ENCODE measurements at regions not wholly inside any gene's neighbourhood (a gene's known extent, or its start where the extent isn't known, plus 50 kb on each side); places are given as distances from the start of the nearest gene placed in this dataset.

GRCh38 chr1:193431265-193431977, 245.0 kb upstream of the B3GALT2 start:
- DNase-seq (ENCODE audit: extremely low spot score), result no peak
- CTCF ChIA-PET, result no interaction called here

GRCh38 chr1:193427524-193427923, 241.1 kb upstream of the B3GALT2 start:
- ChIA-PET POLR2A (no interaction called here), CTCF (interaction anchor here (1.6 kb wide), 1 partner anchor 9 kb away, joined by 3 read pairs; no protein-coding TSS in a partner anchor)
- no peak for DNase-seq (ENCODE audit: extremely low spot score)
- no peak for TF ChIP-seq CTCF (IDR thresholded peaks at IDR 0.05; ENCODE audit: control extremely low read depth, extremely low read depth, low read depth, missing control alignments)

More at GRCh38 chr1:193431265-193431977, 245.0 kb upstream of the B3GALT2 start:
- no peak for TF ChIP-seq CTCF (IDR thresholded peaks at IDR 0.05; ENCODE audit: control extremely low read depth, extremely low read depth, low read depth, missing control alignments)
- POLR2A ChIA-PET, result no interaction called here

GRCh38 chr1:193426061-193426460, 239.6 kb upstream of the B3GALT2 start:
- DNase-seq (ENCODE audit: extremely low spot score), result no peak
- CTCF ChIA-PET, result interaction anchor here (1.2 to 1.3 kb wide), 3 partner anchors 9 to 39 kb away, joined by 3 read pairs; no protein-coding TSS in a partner anchor
- no peak for TF ChIP-seq CTCF (IDR thresholded peaks at IDR 0.05; ENCODE audit: control extremely low read depth, extremely low read depth, low read depth, missing control alignments)
- POLR2A ChIA-PET, result no interaction called here

- no peak for TF ChIP-seq CTCF (IDR thresholded peaks at IDR 0.05; ENCODE audit: control extremely low read depth, extremely low read depth, low read depth, missing control alignments)
- no peak for DNase-seq (ENCODE audit: extremely low spot score)
- ChIA-PET POLR2A (no interaction called here), CTCF (no interaction called here)
Observed at GRCh38 chr1:193421487-193421886, 235.1 kb upstream of the B3GALT2 start.

- ChIA-PET CTCF (interaction anchor here (0.8 kb wide), 1 partner anchor 12 kb away, joined by 3 read pairs; no protein-coding TSS in a partner anchor), POLR2A (no interaction called here)
- DNase-seq (ENCODE audit: extremely low spot score), result no peak
- TF ChIP-seq CTCF (IDR thresholded peaks at IDR 0.05; ENCODE audit: control extremely low read depth, extremely low read depth, low read depth, missing control alignments), result no peak
Observed at GRCh38 chr1:193419295-193419694, 232.9 kb upstream of the B3GALT2 start.

GRCh38 chr1:193418745-193419058, 232.3 kb upstream of the B3GALT2 start:
- CTCF ChIA-PET, result interaction anchor here (0.8 to 1.1 kb wide), 2 partner anchors 9 to 12 kb away, joined by 3 read pairs; no protein-coding TSS in a partner anchor
- POLR2A ChIA-PET, result no interaction called here
- no peak for DNase-seq (ENCODE audit: extremely low spot score)
- TF ChIP-seq CTCF (IDR thresholded peaks at IDR 0.05; ENCODE audit: control extremely low read depth, extremely low read depth, low read depth, missing control alignments), result no peak

Measured in GM10248 (cell line).